H1 (cell line): ENCODE measurements at regions not wholly inside any gene's neighbourhood (a gene's known extent, or its start where the extent isn't known, plus 50 kb on each side); places are given as distances from the start of the nearest gene placed in this dataset.
A peak's percentile ranks its signal among the peaks of the same experiment; 100 is the strongest.

ENCODE experiments used
- CTCF ChIA-PET: fragments of 300-600 bp; sonication (Branson Sonifier 250); formaldehyde crosslinking; loops from one replicate; lab custom pipeline; 2021; ENCODE audit not compliant: partially characterized antibody; lab: Charles Lee
- POLR2A ChIA-PET: fragments of 300-600 bp; sonication (Branson Sonifier 250); formaldehyde crosslinking; loops from one replicate; lab custom pipeline; 2021; ENCODE audit warnings: inconsistent platforms; ENCODE audit not compliant: partially characterized antibody; lab: Charles Lee
- DNase-seq, 2 experiments: peaks; one replicate each; pipeline versions ENCODE4 v3.0.0 to v3.0.0-alpha.2; 2010 to 2022; ENCODE audit warnings: low spot score in 2 of 2, low read depth in 1 of 2, mixed read lengths in 1 of 2
- FAIRE-seq: peaks from 2 replicates; lab custom pipeline; 2011; peaks lifted over from hg19 to GRCh38; lab: Jason Lieb, UNC
- H2AFZ ChIP-seq: 2 replicates; pipeline ENCODE4 v1.8.1; 2012; ENCODE audit warnings: low read length, inconsistent platforms
- H2AK5ac ChIP-seq: 2 replicates; pipeline ENCODE4 v1.6.1; 2013; ENCODE audit warnings: low read depth, low read length
- H2BK120ac ChIP-seq: replicated peaks from 2 replicates; pipeline ENCODE3; 2013; ENCODE audit warnings: low read depth, low read length, inconsistent platforms
- H2BK12ac ChIP-seq: 2 replicates; pipeline ENCODE4 v1.6.1; 2013; ENCODE audit warnings: low read depth, low read length
- H2BK15ac ChIP-seq: 2 replicates; pipeline ENCODE4 v1.6.1; 2013; ENCODE audit warnings: low read length
- H2BK20ac ChIP-seq: 2 replicates; pipeline ENCODE4 v1.6.1; 2013; ENCODE audit warnings: low read length
- H2BK5ac ChIP-seq: 2 replicates; pipeline ENCODE4 v1.6.1; 2013; ENCODE audit warnings: low read depth, low read length
- H3K14ac ChIP-seq: 2 replicates; pipeline ENCODE4 v1.6.1; 2013; ENCODE audit warnings: inconsistent platforms; ENCODE audit not compliant: insufficient read length
- H3K18ac ChIP-seq: 2 replicates; pipeline ENCODE4 v1.6.1; 2013; ENCODE audit warnings: low read length; ENCODE audit errors: extremely low read depth
- H3K23ac ChIP-seq: 2 replicates; pipeline ENCODE4 v1.6.1; 2013; ENCODE audit warnings: inconsistent platforms; ENCODE audit not compliant: insufficient read length
- H3K23me2 ChIP-seq: 2 replicates; pipeline ENCODE4 v1.6.1; 2013; ENCODE audit warnings: low read depth, low read length
- H3K27ac ChIP-seq: 2 replicates; pipeline ENCODE4 v1.6.1; 2011; ENCODE audit warnings: low read depth, low read length, inconsistent platforms
- H3K27me3 ChIP-seq, 4 experiments: replicated peaks in 1 of 4; 1 replicate in 1 of 4; 2 replicates in 3 of 4; pipeline versions ENCODE4 v1.6.1 to v1.8.1; 2011 to 2013; ENCODE audit warnings: low read length in 3 of 4, mild to moderate bottlenecking in 3 of 4, inconsistent platforms in 2 of 4, mixed read lengths in 2 of 4, moderate library complexity in 1 of 4; ENCODE audit not compliant: control insufficient read depth in 3 of 4, insufficient read depth in 3 of 4; ENCODE audit errors: extremely low read depth in 1 of 4
- H3K36me3 ChIP-seq, 4 experiments: 2 replicates each; pipeline versions ENCODE4 v1.6.1 to v1.8.1; 2011 to 2013; ENCODE audit warnings: mild to moderate bottlenecking in 4 of 4, low read length in 3 of 4, moderate library complexity in 2 of 4, control low read depth in 1 of 4, inconsistent platforms in 1 of 4; ENCODE audit not compliant: insufficient read depth in 4 of 4, control insufficient read depth in 2 of 4
- H3K4ac ChIP-seq: replicated peaks from 2 replicates; pipeline ENCODE3; 2013; ENCODE audit warnings: low read length, low read depth, mixed read lengths, inconsistent platforms; ENCODE audit not compliant: insufficient read length
- H3K4me1 ChIP-seq, 4 experiments: replicated peaks in 1 of 4; 1 replicate in 1 of 4; 2 replicates in 3 of 4; pipeline versions ENCODE4 v1.6.1 to v1.8.1; 2011 to 2013; ENCODE audit warnings: low read length in 3 of 4, inconsistent platforms in 2 of 4, mixed read lengths in 1 of 4; ENCODE audit not compliant: insufficient read depth in 4 of 4, control insufficient read depth in 3 of 4
- H3K4me2 ChIP-seq, 2 experiments: 2 replicates each; pipeline versions ENCODE4 v1.6.1 to v1.8.1; 2011 to 2013; ENCODE audit warnings: low read depth in 2 of 2, low read length in 2 of 2, control low read depth in 1 of 2, inconsistent platforms in 1 of 2, mild to moderate bottlenecking in 1 of 2; ENCODE audit not compliant: insufficient read depth in 1 of 2
- H3K4me3 ChIP-seq, 4 experiments: fragments of 200-600, 300-600 bp in 1 of 4; sonication (generic), shearing (Covaris generic), sonication (Bioruptor Twin) in 1 of 4; 2 replicates each; pipeline versions ENCODE4 v1.5.1 to v1.8.1; 2011 to 2016; ENCODE audit warnings: low read length in 4 of 4, low read depth in 3 of 4, control low read depth in 2 of 4, inconsistent platforms in 2 of 4, mild to moderate bottlenecking in 2 of 4, mixed read lengths in 1 of 4, moderate library complexity in 1 of 4; ENCODE audit not compliant: insufficient read depth in 2 of 4; ENCODE audit errors: extremely low read depth in 1 of 4
- H3K56ac ChIP-seq: replicated peaks from 2 replicates; pipeline ENCODE3; 2013; ENCODE audit warnings: low read depth, mild to moderate bottlenecking, mixed read lengths, low read length, inconsistent platforms; ENCODE audit not compliant: insufficient read length
- H3K79me1 ChIP-seq: 2 replicates; pipeline ENCODE4 v1.6.1; 2013; ENCODE audit warnings: low read depth, low read length, control low read depth
- H3K79me2 ChIP-seq, 2 experiments: 2 replicates each; pipeline versions ENCODE4 v1.6.1 to v1.8.1; 2012 to 2013; ENCODE audit warnings: low read length in 2 of 2, mild to moderate bottlenecking in 2 of 2, inconsistent platforms in 1 of 2; ENCODE audit not compliant: insufficient read depth in 2 of 2, control insufficient read depth in 1 of 2
- H3K9ac ChIP-seq, 4 experiments: replicated peaks in 1 of 4; 1 replicate in 1 of 4; 2 replicates in 3 of 4; pipeline versions ENCODE4 v1.6.1 to v1.8.1; 2011 to 2013; ENCODE audit warnings: low read depth in 3 of 4, low read length in 3 of 4, control low read depth in 2 of 4, mild to moderate bottlenecking in 2 of 4, moderate library complexity in 2 of 4, inconsistent platforms in 1 of 4; ENCODE audit errors: extremely low read depth in 1 of 4
- H3K9me3 ChIP-seq, 2 experiments: 2 replicates each; pipeline versions ENCODE4 v1.6.1 to v1.8.1; 2012 to 2013; ENCODE audit warnings: mild to moderate bottlenecking in 2 of 2, moderate library complexity in 2 of 2, control low read depth in 1 of 2, inconsistent platforms in 1 of 2, low read depth in 1 of 2, low read length in 1 of 2, mixed read lengths in 1 of 2; ENCODE audit not compliant: insufficient read depth in 2 of 2
- H4K20me1 ChIP-seq, 2 experiments: replicated peaks in 1 of 2; 2 replicates each; pipeline versions ENCODE3 to v1.8.1; 2011 to 2013; ENCODE audit warnings: inconsistent platforms in 2 of 2, low read length in 2 of 2, mild to moderate bottlenecking in 1 of 2; ENCODE audit not compliant: insufficient read depth in 2 of 2, control insufficient read depth in 1 of 2
- H4K5ac ChIP-seq: 2 replicates; pipeline ENCODE4 v1.6.1; 2013; ENCODE audit warnings: low read length, low read depth, mixed read lengths, inconsistent platforms; ENCODE audit not compliant: insufficient read length
- H4K8ac ChIP-seq: 2 replicates; pipeline ENCODE4 v1.8.0; 2013; ENCODE audit warnings: mild to moderate bottlenecking, moderate library complexity, low read length, inconsistent platforms; ENCODE audit not compliant: insufficient read depth; ENCODE audit errors: extremely low read depth
- H4K91ac ChIP-seq: replicated peaks from 2 replicates; pipeline ENCODE3; 2013; ENCODE audit warnings: low read length, mixed read lengths, inconsistent platforms; ENCODE audit not compliant: insufficient read length
- FOSL1 ChIP-seq: IDR thresholded peaks from 2 replicates; pipeline ENCODE4 v1.6.1; 2011; ENCODE audit warnings: mild to moderate bottlenecking, low read depth, low read length, moderate library complexity; ENCODE audit not compliant: insufficient read depth
- JUN ChIP-seq: IDR thresholded peaks from 2 replicates; pipeline ENCODE4 v1.6.1; 2011; ENCODE audit warnings: low read depth, mild to moderate bottlenecking, improper control_type of control experiment, low read length
- RBBP5 ChIP-seq: IDR thresholded peaks from 2 replicates; pipeline ENCODE4 v1.7.1; 2012; ENCODE audit warnings: low read depth, mild to moderate bottlenecking, inconsistent platforms, low read length, moderate library complexity, borderline replicate concordance
- USF2 ChIP-seq: IDR thresholded peaks from 2 replicates; pipeline ENCODE4 v1.6.1; 2011; ENCODE audit warnings: low read length, improper control_type of control experiment
- WGBS, 2 experiments: shearing (Covaris generic) in 1 of 2; methylation state at CpG; one replicate each; pipeline versions ENCODE4 v1.1.6 to v1.1.7; 2013 to 2015; ENCODE audit warnings: low lambda C conversion rate in 2 of 2, mixed read lengths in 2 of 2, inconsistent platforms in 1 of 2, low coverage in 1 of 2, missing lambda C conversion rate in 1 of 2; ENCODE audit not compliant: insufficient replicate concordance in 2 of 2, insufficient coverage in 1 of 2, insufficient read length in 1 of 2; ENCODE audit errors: extremely low coverage in 1 of 2, missing lambda C conversion rate in 1 of 2; 5-methylcytosine and 5-hydroxymethylcytosine counted together

GRCh38 chr14:71623939-71624338, 308.3 kb upstream of the RGS6 start:
- H2AFZ ChIP-seq, result no peak overlapping the region
- no peak overlapping the region for H2BK15ac ChIP-seq
- no peak overlapping the region for H2BK20ac ChIP-seq
- H2AK5ac ChIP-seq, result no peak overlapping the region
- no peak overlapping the region for H3K23ac ChIP-seq
- peaks cover 0 to 3% (median 1%) of the 10 kb centered on the region in 4 experiments; a peak in 1 of 8 replicates for H3K36me3 ChIP-seq
- no peaks in the 10 kb centered on the region for H4K20me1 ChIP-seq
- no peak overlapping the region for H2BK120ac ChIP-seq
- no peak overlapping the region for H3K14ac ChIP-seq
- no peak overlapping the region for H4K8ac ChIP-seq
- H3K4me3 ChIP-seq, result no peak overlapping the region
- H3K27me3 ChIP-seq, result peaks cover 0 to 1% (median 0%) of the 10 kb centered on the region in 4 experiments; a peak in 1 of 7 replicates
- no peak overlapping the region for H3K9ac ChIP-seq
- no peaks in the 10 kb centered on the region for H3K79me2 ChIP-seq
- POLR2A ChIA-PET, result no interaction called here
- no peaks in the 10 kb centered on the region for H3K23me2 ChIP-seq
- H3K9me3 ChIP-seq, result no peaks in the 10 kb centered on the region
- no peak overlapping the region for H3K4ac ChIP-seq
- CTCF ChIA-PET, result no interaction called here
- no peak overlapping the region for H3K27ac ChIP-seq
- H4K91ac ChIP-seq, result no peak overlapping the region
- no peak overlapping the region for H2BK12ac ChIP-seq
- 0 out of 7 replicates have a peak, but pooled peaks cover 0 to 2% (median 0%) of the 10 kb centered on the region in 4 experiments for H3K4me1 ChIP-seq
- H3K4me2 ChIP-seq, result no peak overlapping the region
- peak overlapping the region; percentile 55; the same call in 1 of the 2 replicates for H2BK5ac ChIP-seq
- FAIRE-seq (no peak), DNase-seq (no peak)
- no peaks in the 10 kb centered on the region for H3K79me1 ChIP-seq
- TF ChIP-seq RBBP5 (no peak), JUN (no peak), USF2 (no peak), FOSL1 (no peak)
- H4K5ac ChIP-seq, result no peak overlapping the region
- H3K56ac ChIP-seq, result no peak overlapping the region
- H3K18ac ChIP-seq, result 0 out of 2 replicates have a peak overlapping the region, but pooled peaks have one; percentile 35
- WGBS, 2 experiments, result 95% methylated on average over 8 of the region's 8 CpGs; no CpG with 5 or more reads in 1 of the 2 experiments
